ENCODE measurements at regions not wholly inside any gene's neighbourhood (a gene's known extent, or its start where the extent isn't known, plus 50 kb on each side); places are given as distances from the start of the nearest gene placed in this dataset.

- H3K27ac ChIP-seq: no peak overlapping the region
- intact Hi-C loops (cut with micrococcal nuclease; ENCODE audit: unreplicated experiment): no loop called here
- ChIA-PET POLR2A (ENCODE audit: unreplicated experiment) (no interaction called here), CTCF (no interaction called here)
- no peaks in the 10 kb centered on the region for H4K20me1 ChIP-seq (ENCODE audit: insufficient read depth)
- BruUV-seq (replicated peaks): no TSS peak
- no peak overlapping the region for H2AFZ ChIP-seq
- H3K9me3 ChIP-seq (ENCODE audit: insufficient read depth, low read depth): no peaks in the 10 kb centered on the region
- no peaks in the 10 kb centered on the region for H3F3A ChIP-seq (ENCODE audit: insufficient read depth, low read depth)
- H3K9me2 ChIP-seq (ENCODE audit: insufficient read depth): no peaks in the 10 kb centered on the region
- H3K4me2 ChIP-seq: no peak overlapping the region
- no peaks in the 10 kb centered on the region for H3K27me3 ChIP-seq (ENCODE audit: insufficient read depth, low read depth)
- H3K4me1 ChIP-seq (replicated peaks; ENCODE audit: insufficient read depth): no peaks in the 10 kb centered on the region
- TF ChIP-seq EZH2 (IDR thresholded peaks at IDR 0.05; ENCODE audit: low read depth): no peak
- TF ChIP-seq CTCF (conservative IDR thresholded peaks at IDR 0.05): no peak
- no peaks in the 10 kb centered on the region for H3K79me2 ChIP-seq (ENCODE audit: low read depth)
- DNase-seq: no peak
- H3K4me3 ChIP-seq: no peak overlapping the region
- no peaks in the 10 kb centered on the region for H3K36me3 ChIP-seq (ENCODE audit: low read depth)
Measured at GRCh38 chr3:117114517-117115265, 405.1 kb downstream of the TUSC7 start.

- Histone ChIP-seq H3K9me2 (ENCODE audit: insufficient read depth) (no peaks in the 10 kb centered on the region), H3F3A (ENCODE audit: insufficient read depth, low read depth) (no peaks in the 10 kb centered on the region), H3K4me2 (no peak overlapping the region), H3K4me1 (replicated peaks; ENCODE audit: insufficient read depth) (no peaks in the 10 kb centered on the region), H3K27ac (no peak overlapping the region), H3K27me3 (ENCODE audit: insufficient read depth, low read depth) (no peaks in the 10 kb centered on the region), H3K79me2 (ENCODE audit: low read depth) (no peaks in the 10 kb centered on the region), H2AFZ (no peak overlapping the region), H3K36me3 (ENCODE audit: low read depth) (no peaks in the 10 kb centered on the region), H4K20me1 (ENCODE audit: insufficient read depth) (no peaks in the 10 kb centered on the region), H3K4me3 (no peak overlapping the region), H3K9me3 (ENCODE audit: insufficient read depth, low read depth) (no peaks in the 10 kb centered on the region)
- intact Hi-C loops (cut with micrococcal nuclease; ENCODE audit: unreplicated experiment): no loop called here
- no peak for TF ChIP-seq CTCF (conservative IDR thresholded peaks at IDR 0.05)
- no peak for TF ChIP-seq EZH2 (IDR thresholded peaks at IDR 0.05; ENCODE audit: low read depth)
- BruUV-seq (replicated peaks): no TSS peak
- CTCF ChIA-PET: no interaction called here
- DNase-seq: no peak
- POLR2A ChIA-PET (ENCODE audit: unreplicated experiment): no interaction called here
Measured at GRCh38 chr3:117117188-117117936, 407.8 kb downstream of the TUSC7 start.

GRCh38 chr3:117118604-117119003, 409.0 kb downstream of the TUSC7 start:
- no peaks in the 10 kb centered on the region for H3K27me3 ChIP-seq (ENCODE audit: insufficient read depth, low read depth)
- TF ChIP-seq EZH2 (IDR thresholded peaks at IDR 0.05; ENCODE audit: low read depth) (no peak), CTCF (conservative IDR thresholded peaks at IDR 0.05) (no peak)
- H3K9me2 ChIP-seq (ENCODE audit: insufficient read depth): no peaks in the 10 kb centered on the region
- no peak overlapping the region for H3K4me3 ChIP-seq
- POLR2A ChIA-PET (ENCODE audit: unreplicated experiment): no interaction called here
- H3K4me1 ChIP-seq (replicated peaks; ENCODE audit: insufficient read depth): no peaks in the 10 kb centered on the region
- H3K79me2 ChIP-seq (ENCODE audit: low read depth): no peaks in the 10 kb centered on the region
- no peak for DNase-seq
- H3K4me2 ChIP-seq: no peak overlapping the region
- no peaks in the 10 kb centered on the region for H4K20me1 ChIP-seq (ENCODE audit: insufficient read depth)
- no peaks in the 10 kb centered on the region for H3F3A ChIP-seq (ENCODE audit: insufficient read depth, low read depth)
- no peaks in the 10 kb centered on the region for H3K36me3 ChIP-seq (ENCODE audit: low read depth)
- H3K9me3 ChIP-seq (ENCODE audit: insufficient read depth, low read depth): no peaks in the 10 kb centered on the region
- CTCF ChIA-PET: no interaction called here
- H2AFZ ChIP-seq: no peak overlapping the region
- H3K27ac ChIP-seq: no peak overlapping the region
- BruUV-seq (replicated peaks): no TSS peak
- intact Hi-C loops (cut with micrococcal nuclease; ENCODE audit: unreplicated experiment): no loop called here

Measured in PC-9 (cell line).